ENCODE measurements at regions not wholly inside any gene's neighbourhood (a gene's known extent, or its start where the extent isn't known, plus 50 kb on each side); places are given as distances from the start of the nearest gene placed in this dataset.
"Not testable (repeated sequence)": the region's sequence is repeated elsewhere in the genome, so short reads cannot be mapped to it uniquely, and the experiment has no call there.

- not testable (repeated sequence) for TF ChIP-seq CTCF (conservative IDR thresholded peaks at IDR 0.05); EZH2 (IDR thresholded peaks at IDR 0.05; ENCODE audit: low read depth)
Measured at GRCh38 chrX:81945911-81946310, 744.0 kb downstream of the SH3BGRL start.

Measured in PC-9 (cell line).